ENCODE measurements at regions not wholly inside any gene's neighbourhood (a gene's known extent, or its start where the extent isn't known, plus 50 kb on each side); places are given as distances from the start of the nearest gene placed in this dataset.

- ChIA-PET RAD21 (ENCODE audit: low non-redundant PET in 1 of 2, low total read pairs in 2 of 2, uncharacterized antibody in 2 of 2, unreplicated experiment in 2 of 2) (no interaction called here), CTCF (no interaction called here), POLR2A (no interaction called here)
- Histone ChIP-seq H2AFZ (ENCODE audit: low read depth, low read length, poor library complexity, severe bottlenecking) (no peak overlapping the region), H3K27me3 (ENCODE audit: insufficient read depth, low read length) (no peaks in the 10 kb centered on the region), H4K20me1 (ENCODE audit: insufficient read depth) (no peaks in the 10 kb centered on the region), H3K27ac (ENCODE audit: low read depth, low read length) (no peak overlapping the region), H3K4me3 (replicated peaks in 1 of 2; ENCODE audit: low read depth in 1 of 2, low read length in 2 of 2) (no peak overlapping the region), H3K4me2 (ENCODE audit: low read length) (no peak overlapping the region), H3K9me3 (ENCODE audit: control insufficient read depth in 1 of 2, insufficient read depth in 1 of 2, low read depth in 1 of 2, low read length in 2 of 2) (no peaks in the 10 kb centered on the region), H3K9me2 (ENCODE audit: insufficient read depth) (no peaks in the 10 kb centered on the region), H3K36me3 (ENCODE audit: control insufficient read depth in 1 of 2, insufficient read depth in 2 of 2, low read length in 2 of 2) (no peaks in the 10 kb centered on the region), H3K79me2 (ENCODE audit: insufficient read depth, low read length) (no peaks in the 10 kb centered on the region), H3K4me1 (ENCODE audit: control insufficient read depth in 1 of 2, insufficient read depth in 2 of 2, low read length in 2 of 2) (no peaks in the 10 kb centered on the region), H3K9ac (ENCODE audit: low read length) (no peak overlapping the region)
- DNase-seq (ENCODE audit: low read depth, low spot score), result no peak
- BruUV-seq (replicated peaks), result no TSS peak
- TF ChIP-seq POLR2AphosphoS5 (IDR thresholded peaks at IDR 0.05; ENCODE audit: low read depth, low read length) (no peak), EGR1 (IDR thresholded peaks at IDR 0.05; ENCODE audit: low read depth) (no peak), POLR2A (IDR thresholded peaks at IDR 0.05; ENCODE audit: borderline replicate concordance, extremely low read depth, insufficient read depth, insufficient read length) (no peak), SIN3A (IDR thresholded peaks at IDR 0.05; ENCODE audit: low read depth) (no peak), FOSL1 (IDR thresholded peaks at IDR 0.05; ENCODE audit: low read depth) (no peak), ELF1 (IDR thresholded peaks at IDR 0.05; ENCODE audit: borderline replicate concordance, low read depth) (no peak), ZFX (IDR thresholded peaks at IDR 0.05) (no peak)
- TF ChIP-seq, protein P1, sequence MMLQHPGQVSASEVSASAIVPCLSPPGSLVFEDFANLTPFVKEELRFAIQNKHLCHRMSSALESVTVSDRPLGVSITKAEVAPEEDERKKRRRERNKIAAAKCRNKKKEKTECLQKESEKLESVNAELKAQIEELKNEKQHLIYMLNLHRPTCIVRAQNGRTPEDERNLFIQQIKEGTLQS (IDR thresholded peaks at IDR 0.05), result no peak
- ATAC-seq, result no peak
- intact Hi-C loops (cut with micrococcal nuclease), result no loop called here
Measured at GRCh38 chr6:900716-901605, 208.0 kb upstream of the EXOC2 start.

- Histone ChIP-seq H3K36me3 (ENCODE audit: control insufficient read depth in 1 of 2, insufficient read depth in 2 of 2, low read length in 2 of 2) (no peaks in the 10 kb centered on the region), H3K4me3 (replicated peaks in 1 of 2; ENCODE audit: low read depth in 1 of 2, low read length in 2 of 2) (no peak overlapping the region), H4K20me1 (ENCODE audit: insufficient read depth) (no peaks in the 10 kb centered on the region), H3K27me3 (ENCODE audit: insufficient read depth, low read length) (no peaks in the 10 kb centered on the region), H3K79me2 (ENCODE audit: insufficient read depth, low read length) (no peaks in the 10 kb centered on the region), H3K4me2 (ENCODE audit: low read length) (no peak overlapping the region), H3K9ac (ENCODE audit: low read length) (no peak overlapping the region), H3K9me3 (ENCODE audit: control insufficient read depth in 1 of 2, insufficient read depth in 1 of 2, low read depth in 1 of 2, low read length in 2 of 2) (no peaks in the 10 kb centered on the region), H3K27ac (ENCODE audit: low read depth, low read length) (no peak overlapping the region), H2AFZ (ENCODE audit: low read depth, low read length, poor library complexity, severe bottlenecking) (no peak overlapping the region), H3K4me1 (ENCODE audit: control insufficient read depth in 1 of 2, insufficient read depth in 2 of 2, low read length in 2 of 2) (no peaks in the 10 kb centered on the region), H3K9me2 (ENCODE audit: insufficient read depth) (no peaks in the 10 kb centered on the region)
- BruUV-seq (replicated peaks), result no TSS peak
- DNase-seq (ENCODE audit: low read depth, low spot score) (no peak), ATAC-seq (no peak)
- intact Hi-C loops (cut with micrococcal nuclease), result no loop called here
- ChIA-PET RAD21 (ENCODE audit: low non-redundant PET in 1 of 2, low total read pairs in 2 of 2, uncharacterized antibody in 2 of 2, unreplicated experiment in 2 of 2) (interaction anchor here in 1 of 2 experiments (0.6 kb wide), 1 partner anchor 435 kb away, joined by 3 read pairs; no protein-coding TSS in a partner anchor), CTCF (no interaction called here), POLR2A (no interaction called here)
- TF ChIP-seq FOSL1 (IDR thresholded peaks at IDR 0.05; ENCODE audit: low read depth) (no peak), POLR2AphosphoS5 (IDR thresholded peaks at IDR 0.05; ENCODE audit: low read depth, low read length) (no peak), CEBPB (IDR thresholded peaks at IDR 0.05; ENCODE audit: low read depth) (no peak), TCF7L2 (IDR thresholded peaks at IDR 0.05; ENCODE audit: borderline replicate concordance, extremely low read depth, insufficient read depth, insufficient read length) (no peak), CTCF (IDR thresholded peaks at IDR 0.05 in 2 of 3, conservative IDR thresholded peaks at IDR 0.05 in 1 of 3; ENCODE audit: borderline replicate concordance in 1 of 3, insufficient read depth in 1 of 3, low read depth in 2 of 3, low read length in 2 of 3) (no peak), ZNF274 (IDR thresholded peaks at IDR 0.05; ENCODE audit: low read depth, low read length) (no peak), JUND (IDR thresholded peaks at IDR 0.05) (no peak), SIN3A (IDR thresholded peaks at IDR 0.05; ENCODE audit: low read depth) (no peak), EGR1 (IDR thresholded peaks at IDR 0.05; ENCODE audit: low read depth) (no peak)
- TF ChIP-seq, protein P2, sequence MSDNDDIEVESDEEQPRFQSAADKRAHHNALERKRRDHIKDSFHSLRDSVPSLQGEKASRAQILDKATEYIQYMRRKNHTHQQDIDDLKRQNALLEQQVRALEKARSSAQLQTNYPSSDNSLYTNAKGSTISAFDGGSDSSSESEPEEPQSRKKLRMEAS (IDR thresholded peaks at IDR 0.05), result no peak
Measured at GRCh38 chr6:897528-898207, 204.7 kb upstream of the EXOC2 start.
